Activated CD8-positive, alpha-beta T cell treated with anti-CD3 and anti-CD28 coated beads for 36 hours (primary cell): ENCODE measurements at regions not wholly inside any gene's neighbourhood (a gene's known extent, or its start where the extent isn't known, plus 50 kb on each side); places are given as distances from the start of the nearest gene placed in this dataset.

Source experiments
- ATAC-seq: fragments of 200-7000 bp; cut with Tn5 transposase; one replicate; pipeline ENCODE4 v1.10.0; 2021; ENCODE audit warnings: mild to moderate bottlenecking, moderate library complexity
- CTCF ChIA-PET: fragments of 350-600 bp; sonication (Branson Sonifier 250); formaldehyde crosslinking; loops from one replicate; lab custom pipeline; 2021; ENCODE audit warnings: antibody characterized with exemption; lab: Charles Lee
- POLR2A ChIA-PET: fragments of 350-600 bp; sonication (Branson Sonifier 250); formaldehyde crosslinking; loops from one replicate; lab custom pipeline; 2021; ENCODE audit warnings: antibody characterized with exemption; lab: Charles Lee
- DNase-seq: peaks from one replicate; pipeline ENCODE4 v3.0.0-alpha.2; 2020
- H3K27ac Mint-ChIP-seq: one replicate; pipeline ENCODE4 v1.8.0; 2021; ENCODE audit warnings: mild to moderate bottlenecking, mixed read lengths
- H3K27me3 Mint-ChIP-seq: one replicate; pipeline ENCODE4 v1.8.0; 2021; ENCODE audit warnings: mixed read lengths
- H3K36me3 Mint-ChIP-seq: one replicate; pipeline ENCODE4 v1.8.0; 2021; ENCODE audit warnings: low read depth, mixed read lengths
- H3K4me1 Mint-ChIP-seq: one replicate; pipeline ENCODE4 v1.8.0; 2021; ENCODE audit warnings: low read depth, mixed read lengths
- H3K4me3 Mint-ChIP-seq: one replicate; pipeline ENCODE4 v1.8.0; 2021; ENCODE audit warnings: mild to moderate bottlenecking, moderate library complexity, mixed read lengths
- H3K9me3 Mint-ChIP-seq: one replicate; pipeline ENCODE4 v1.8.0; 2021; ENCODE audit warnings: mixed read lengths
- intact Hi-C: fragments of 100-400 bp; cut with micrococcal nuclease; formaldehyde crosslinking; loops from one replicate; pipeline ENCODE4 v1.10.0; 2022
- TF ChIP-seq, protein P1 (sequence below): fragments of 200-600 bp; IDR thresholded peaks from one replicate; pipeline ENCODE4 v1.8.0; 2022; ENCODE audit warnings: antibody characterized with exemption, mild to moderate bottlenecking

DNA sequence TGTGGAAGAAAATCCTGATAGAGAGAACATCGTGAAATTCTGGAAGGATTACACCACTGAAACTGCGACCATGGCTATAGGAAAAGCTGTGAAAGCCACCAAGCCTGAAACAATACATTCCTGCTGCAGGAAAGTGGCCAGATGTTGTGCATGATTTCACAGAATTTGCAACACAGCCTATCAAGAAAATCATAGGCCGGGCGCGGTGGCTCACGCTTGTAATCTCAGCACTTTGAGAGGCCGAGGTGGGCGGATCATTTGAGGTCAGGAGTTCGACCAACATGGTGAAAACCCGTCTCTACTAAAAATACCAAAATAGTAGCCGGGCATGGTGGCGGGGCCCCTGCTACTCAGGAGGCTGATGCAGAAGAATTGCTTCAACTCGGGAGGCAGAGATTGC lies 360.2 kb downstream of the CDH7 start:
- Mint-ChIP-seq H3K4me1 (no peaks in the 10 kb centered on the region), H3K36me3 (no peaks in the 10 kb centered on the region), H3K9me3 (peaks cover 6% of the 10 kb centered on the region), H3K27me3 (no peaks in the 10 kb centered on the region), H3K27ac (no peak overlapping the region), H3K4me3 (no peak overlapping the region)
- POLR2A ChIA-PET, result no interaction called here
- intact Hi-C loops, result no loop called here
- TF ChIP-seq, protein P1, sequence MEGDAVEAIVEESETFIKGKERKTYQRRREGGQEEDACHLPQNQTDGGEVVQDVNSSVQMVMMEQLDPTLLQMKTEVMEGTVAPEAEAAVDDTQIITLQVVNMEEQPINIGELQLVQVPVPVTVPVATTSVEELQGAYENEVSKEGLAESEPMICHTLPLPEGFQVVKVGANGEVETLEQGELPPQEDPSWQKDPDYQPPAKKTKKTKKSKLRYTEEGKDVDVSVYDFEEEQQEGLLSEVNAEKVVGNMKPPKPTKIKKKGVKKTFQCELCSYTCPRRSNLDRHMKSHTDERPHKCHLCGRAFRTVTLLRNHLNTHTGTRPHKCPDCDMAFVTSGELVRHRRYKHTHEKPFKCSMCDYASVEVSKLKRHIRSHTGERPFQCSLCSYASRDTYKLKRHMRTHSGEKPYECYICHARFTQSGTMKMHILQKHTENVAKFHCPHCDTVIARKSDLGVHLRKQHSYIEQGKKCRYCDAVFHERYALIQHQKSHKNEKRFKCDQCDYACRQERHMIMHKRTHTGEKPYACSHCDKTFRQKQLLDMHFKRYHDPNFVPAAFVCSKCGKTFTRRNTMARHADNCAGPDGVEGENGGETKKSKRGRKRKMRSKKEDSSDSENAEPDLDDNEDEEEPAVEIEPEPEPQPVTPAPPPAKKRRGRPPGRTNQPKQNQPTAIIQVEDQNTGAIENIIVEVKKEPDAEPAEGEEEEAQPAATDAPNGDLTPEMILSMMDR, result no peak
- ATAC-seq (no peak), DNase-seq (no peak)
- CTCF ChIA-PET, result no interaction called here

DNA sequence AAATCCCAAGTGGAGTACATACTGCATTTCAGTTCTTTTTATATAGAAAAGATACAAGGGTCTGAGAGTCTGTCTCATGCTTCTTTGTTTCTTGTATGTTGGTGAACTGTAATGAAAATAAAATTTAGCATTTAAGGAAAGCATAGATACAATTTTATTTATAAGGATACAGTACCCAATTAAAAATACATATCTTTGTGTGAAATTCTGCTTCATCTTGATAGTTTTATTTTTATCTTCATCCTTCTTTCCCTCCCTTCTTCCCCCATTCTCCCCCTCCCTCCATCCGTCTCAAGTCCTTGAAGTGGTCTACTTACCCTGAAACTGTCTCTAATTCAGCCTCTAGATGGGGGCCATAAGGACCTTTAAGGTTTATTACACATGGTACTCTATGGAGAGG lies 359.8 kb downstream of the CDH7 start:
- no peaks in the 10 kb centered on the region for H3K27me3 Mint-ChIP-seq
- POLR2A ChIA-PET, result no interaction called here
- no peaks in the 10 kb centered on the region for H3K4me1 Mint-ChIP-seq
- no peak overlapping the region for H3K27ac Mint-ChIP-seq
- CTCF ChIA-PET, result no interaction called here
- no peak for ATAC-seq
- DNase-seq, result no peak
- intact Hi-C loops, result no loop called here
- no peak overlapping the region for H3K4me3 Mint-ChIP-seq
- peaks cover 6% of the 10 kb centered on the region for H3K9me3 Mint-ChIP-seq
- H3K36me3 Mint-ChIP-seq, result no peaks in the 10 kb centered on the region
- TF ChIP-seq, protein P1, result no peak

DNA sequence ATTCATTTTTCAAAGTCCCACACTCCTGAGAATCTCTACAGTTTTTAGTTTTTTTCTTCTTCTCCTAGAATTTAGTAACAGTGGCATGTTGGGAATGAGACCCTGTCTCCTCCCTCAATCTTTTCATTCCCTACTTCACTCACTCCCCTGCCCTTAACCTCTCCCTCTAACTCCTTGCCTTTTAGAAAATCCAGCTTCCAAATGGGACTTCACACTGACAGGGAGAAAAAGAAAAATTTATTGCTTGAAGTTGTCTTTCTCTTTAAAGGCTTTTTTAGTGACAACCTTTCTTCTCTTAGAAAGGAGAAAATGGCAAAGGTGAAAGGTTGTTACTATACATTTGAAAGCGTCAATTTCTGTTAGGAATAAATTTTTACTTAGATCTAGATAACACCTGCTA lies 359.2 kb downstream of the CDH7 start:
- intact Hi-C loops, result no loop called here
- no peak for DNase-seq
- ATAC-seq, result no peak
- no peaks in the 10 kb centered on the region for H3K27me3 Mint-ChIP-seq
- no peak overlapping the region for H3K4me3 Mint-ChIP-seq
- ChIA-PET CTCF (no interaction called here), POLR2A (no interaction called here)
- H3K4me1 Mint-ChIP-seq, result no peaks in the 10 kb centered on the region
- H3K27ac Mint-ChIP-seq, result no peak overlapping the region
- TF ChIP-seq, protein P1, result no peak
- no peaks in the 10 kb centered on the region for H3K36me3 Mint-ChIP-seq
- H3K9me3 Mint-ChIP-seq, result peaks cover 6% of the 10 kb centered on the region

DNA sequence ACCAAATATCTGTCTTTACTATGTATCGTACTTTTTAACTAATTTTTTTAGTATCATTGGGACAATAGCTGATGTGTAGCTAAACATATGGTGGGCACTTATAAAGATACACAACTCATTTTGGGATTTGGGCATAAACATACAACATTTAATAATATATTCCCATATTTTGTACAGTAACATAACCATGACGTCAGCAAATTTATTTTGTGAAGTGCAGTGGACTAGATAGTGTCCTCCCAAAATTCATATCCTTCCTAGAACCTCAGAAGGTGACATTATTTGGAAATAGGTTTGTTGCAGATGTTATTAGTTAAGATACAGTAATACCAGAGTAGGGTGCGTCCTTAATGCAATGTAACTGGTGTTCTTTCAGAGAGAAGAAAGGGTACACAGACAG lies 356.7 kb downstream of the CDH7 start:
- H3K36me3 Mint-ChIP-seq, result no peaks in the 10 kb centered on the region
- intact Hi-C loops, result no loop called here
- CTCF ChIA-PET, result no interaction called here
- DNase-seq, result no peak
- H3K4me3 Mint-ChIP-seq, result no peak overlapping the region
- no peak overlapping the region for H3K27ac Mint-ChIP-seq
- H3K27me3 Mint-ChIP-seq, result no peaks in the 10 kb centered on the region
- TF ChIP-seq, protein P1, result no peak
- H3K9me3 Mint-ChIP-seq, result peaks cover 6% of the 10 kb centered on the region
- H3K4me1 Mint-ChIP-seq, result no peaks in the 10 kb centered on the region
- POLR2A ChIA-PET, result no interaction called here
- ATAC-seq, result no peak

DNA sequence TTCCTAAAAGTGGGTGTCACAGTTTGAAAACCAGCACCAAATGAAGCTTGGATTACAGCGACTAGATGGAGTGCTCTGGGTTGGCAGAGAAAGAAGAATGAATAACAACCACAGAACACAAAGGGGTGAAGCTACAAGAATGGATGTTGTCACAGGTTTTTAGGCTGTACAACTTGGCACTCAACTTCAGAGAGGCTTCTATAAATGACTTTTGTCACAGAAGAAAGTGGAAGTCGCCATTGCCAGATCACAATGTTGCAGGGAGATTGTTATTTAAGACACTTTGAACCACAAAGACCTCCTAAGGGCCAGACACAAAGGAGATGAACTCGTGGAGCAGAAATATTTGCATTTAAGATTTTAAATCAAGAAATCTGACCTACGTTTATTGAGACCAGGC lies 354.2 kb downstream of the CDH7 start:
- TF ChIP-seq, protein P1, result no peak
- Mint-ChIP-seq H3K9me3 (peaks cover 2% of the 10 kb centered on the region), H3K36me3 (no peaks in the 10 kb centered on the region), H3K27ac (no peak overlapping the region), H3K27me3 (no peaks in the 10 kb centered on the region), H3K4me3 (no peak overlapping the region), H3K4me1 (no peaks in the 10 kb centered on the region)
- CTCF ChIA-PET, result no interaction called here
- POLR2A ChIA-PET, result no interaction called here
- DNase-seq, result no peak
- intact Hi-C loops, result no loop called here
- no peak for ATAC-seq
